ENCODE measurements at regions not wholly inside any gene's neighbourhood (a gene's known extent, or its start where the extent isn't known, plus 50 kb on each side); places are given as distances from the start of the nearest gene placed in this dataset.

- TF ChIP-seq ESRRA (CRISPR knock-in tag; IDR thresholded peaks at IDR 0.05; ENCODE audit: borderline replicate concordance) (no peak), CTCF (IDR thresholded peaks at IDR 0.05) (no peak), NFE2L1 (CRISPR knock-in tag; IDR thresholded peaks at IDR 0.05) (no peak), NR1H2 (CRISPR knock-in tag; IDR thresholded peaks at IDR 0.05) (no peak), MLX (CRISPR knock-in tag; IDR thresholded peaks at IDR 0.05) (no peak), TEAD1 (CRISPR knock-in tag; IDR thresholded peaks at IDR 0.05) (no peak)
- TF ChIP-seq, protein P1, sequence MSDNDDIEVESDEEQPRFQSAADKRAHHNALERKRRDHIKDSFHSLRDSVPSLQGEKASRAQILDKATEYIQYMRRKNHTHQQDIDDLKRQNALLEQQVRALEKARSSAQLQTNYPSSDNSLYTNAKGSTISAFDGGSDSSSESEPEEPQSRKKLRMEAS (CRISPR knock-in tag; IDR thresholded peaks at IDR 0.05): no peak
- TF ChIP-seq, protein P2, sequence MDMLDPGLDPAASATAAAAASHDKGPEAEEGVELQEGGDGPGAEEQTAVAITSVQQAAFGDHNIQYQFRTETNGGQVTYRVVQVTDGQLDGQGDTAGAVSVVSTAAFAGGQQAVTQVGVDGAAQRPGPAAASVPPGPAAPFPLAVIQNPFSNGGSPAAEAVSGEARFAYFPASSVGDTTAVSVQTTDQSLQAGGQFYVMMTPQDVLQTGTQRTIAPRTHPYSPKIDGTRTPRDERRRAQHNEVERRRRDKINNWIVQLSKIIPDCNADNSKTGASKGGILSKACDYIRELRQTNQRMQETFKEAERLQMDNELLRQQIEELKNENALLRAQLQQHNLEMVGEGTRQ (CRISPR knock-in tag; IDR thresholded peaks at IDR 0.05): no peak
- TF ChIP-seq, protein P3, sequence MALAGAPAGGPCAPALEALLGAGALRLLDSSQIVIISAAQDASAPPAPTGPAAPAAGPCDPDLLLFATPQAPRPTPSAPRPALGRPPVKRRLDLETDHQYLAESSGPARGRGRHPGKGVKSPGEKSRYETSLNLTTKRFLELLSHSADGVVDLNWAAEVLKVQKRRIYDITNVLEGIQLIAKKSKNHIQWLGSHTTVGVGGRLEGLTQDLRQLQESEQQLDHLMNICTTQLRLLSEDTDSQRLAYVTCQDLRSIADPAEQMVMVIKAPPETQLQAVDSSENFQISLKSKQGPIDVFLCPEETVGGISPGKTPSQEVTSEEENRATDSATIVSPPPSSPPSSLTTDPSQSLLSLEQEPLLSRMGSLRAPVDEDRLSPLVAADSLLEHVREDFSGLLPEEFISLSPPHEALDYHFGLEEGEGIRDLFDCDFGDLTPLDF (CRISPR knock-in tag; IDR thresholded peaks at IDR 0.05): no peak
- TF ChIP-seq, protein P4, sequence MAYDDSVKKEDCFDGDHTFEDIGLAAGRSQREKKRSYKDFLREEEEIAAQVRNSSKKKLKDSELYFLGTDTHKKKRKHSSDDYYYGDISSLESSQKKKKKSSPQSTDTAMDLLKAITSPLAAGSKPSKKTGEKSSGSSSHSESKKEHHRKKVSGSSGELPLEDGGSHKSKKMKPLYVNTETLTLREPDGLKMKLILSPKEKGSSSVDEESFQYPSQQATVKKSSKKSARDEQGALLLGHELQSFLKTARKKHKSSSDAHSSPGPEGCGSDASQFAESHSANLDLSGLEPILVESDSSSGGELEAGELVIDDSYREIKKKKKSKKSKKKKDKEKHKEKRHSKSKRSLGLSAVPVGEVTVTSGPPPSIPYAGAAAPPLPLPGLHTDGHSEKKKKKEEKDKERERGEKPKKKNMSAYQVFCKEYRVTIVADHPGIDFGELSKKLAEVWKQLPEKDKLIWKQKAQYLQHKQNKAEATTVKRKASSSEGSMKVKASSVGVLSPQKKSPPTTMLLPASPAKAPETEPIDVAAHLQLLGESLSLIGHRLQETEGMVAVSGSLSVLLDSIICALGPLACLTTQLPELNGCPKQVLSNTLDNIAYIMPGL (CRISPR knock-in tag; IDR thresholded peaks at IDR 0.05): no peak
Observed at GRCh38 chr5:14048434-14048833, 94.7 kb upstream of the TRIO start.

Data from WTC11 (cell line).